Spleen (tissue), 11 donors: ENCODE measurements at regions not wholly inside any gene's neighbourhood (a gene's known extent, or its start where the extent isn't known, plus 50 kb on each side); places are given as distances from the start of the nearest gene placed in this dataset.
"Not testable (repeated sequence)": the region's sequence is repeated elsewhere in the genome, so short reads cannot be mapped to it uniquely, and the experiment has no call there.

ENCODE experiments used
- DNase-seq: peaks from one replicate; pipeline ENCODE4 v3.0.0-alpha.2; 2020
- H3K27ac ChIP-seq, 8 donors: fragments of 200-600 bp; sonication (generic) in 7 of 8; 1 replicate in 4 of 8; 2 replicates in 4 of 8; pipeline versions ENCODE4 v1.5.0 to v1.8.0; 2016 to 2021; ENCODE audit warnings: inconsistent platforms in 4 of 8, mild to moderate bottlenecking in 4 of 8, moderate library complexity in 1 of 8
- H3K27me3 ChIP-seq, 7 donors: fragments of 200-600 bp; sonication (generic) in 6 of 7; replicated peaks in 1 of 7; 1 replicate in 4 of 7; 2 replicates in 3 of 7; pipeline versions ENCODE4 v1.5.0 to v1.8.0; 2016 to 2021; ENCODE audit warnings: inconsistent platforms in 3 of 7, mild to moderate bottlenecking in 1 of 7
- H3K36me3 ChIP-seq, 6 donors: fragments of 200-600 bp; sonication (generic) in 5 of 6; 1 replicate in 4 of 6; 2 replicates in 2 of 6; pipeline versions ENCODE4 v1.5.0 to v1.8.0; 2016 to 2021; ENCODE audit warnings: inconsistent platforms in 2 of 6
- H3K4me1 ChIP-seq, 6 donors: fragments of 200-600 bp; sonication (generic) in 5 of 6; 1 replicate in 3 of 6; 2 replicates in 3 of 6; pipeline versions ENCODE4 v1.5.0 to v1.8.0; 2016 to 2021; ENCODE audit warnings: inconsistent platforms in 3 of 6
- H3K4me3 ChIP-seq, 8 donors: fragments of 200-600 bp; sonication (generic) in 7 of 8; 1 replicate in 4 of 8; 2 replicates in 4 of 8; pipeline versions ENCODE4 v1.5.0 to v1.8.0; 2016 to 2021; ENCODE audit warnings: inconsistent platforms in 4 of 8, mild to moderate bottlenecking in 4 of 8, moderate library complexity in 2 of 8
- H3K9me3 ChIP-seq, 8 donors: fragments of 200-600 bp; sonication (generic) in 7 of 8; 1 replicate in 4 of 8; 2 replicates in 4 of 8; pipeline versions ENCODE4 v1.5.0 to v1.8.0; 2016 to 2021; ENCODE audit warnings: inconsistent platforms in 4 of 8
- CTCF ChIP-seq, 11 experiments: fragments of 200-600 bp in 7 of 11; fragments of 450-650 bp in 4 of 11; sonication (generic) in 4 of 11; IDR thresholded peaks in 8 of 11; conservative IDR thresholded peaks in 3 of 11; 1 replicate in 7 of 11; 2 replicates in 4 of 11; pipeline versions ENCODE4 v1.4.0 to v1.8.0; 2016 to 2021; ENCODE audit warnings: antibody characterized with exemption in 11 of 11, inconsistent platforms in 4 of 11, mild to moderate bottlenecking in 1 of 11
- POLR2A ChIP-seq, 3 donors: fragments of 450-650 bp; IDR thresholded peaks; one replicate each; pipeline ENCODE4 v1.5.1; 2017; ENCODE audit warnings: antibody characterized with exemption in 3 of 3, mild to moderate bottlenecking in 1 of 3
- POLR2AphosphoS5 ChIP-seq, 3 donors: sonication (generic); formaldehyde crosslinking; IDR thresholded peaks; one replicate each; pipeline ENCODE4 v1.5.1; 2017; ENCODE audit warnings: antibody characterized with exemption in 3 of 3
- WGBS, 5 donors: extraction: QIAGEN DNeasy Blood & Tissue Kit in 3 of 5; methylation state at CpG; one replicate each; pipeline versions ENCODE4 v1.1.5 to v1.1.7; 2013 to 2018; 5-methylcytosine and 5-hydroxymethylcytosine counted together
- intact Hi-C: fragments of 100-400 bp; cut with DNase I; formaldehyde crosslinking; loops from one replicate; pipeline ENCODE4 v1.15.0; 2023; ENCODE audit warnings: low total_unique reads
- donor health status: healthy with polysubstance abuse.
- donor health status: DM: no; HTN: no; CAD: no; lungs with moderate emphysema.
- donor health status: DM: no; HTN: no; CAD: no.
- donor health status: Bipolar disorder and iron deficiency.
- donor health status: healthy.
- donor health status: DM: no; HTN: no; CAD: no.
- donor health status: DM: yes; HTN: yes; CAD: no.

DNA sequence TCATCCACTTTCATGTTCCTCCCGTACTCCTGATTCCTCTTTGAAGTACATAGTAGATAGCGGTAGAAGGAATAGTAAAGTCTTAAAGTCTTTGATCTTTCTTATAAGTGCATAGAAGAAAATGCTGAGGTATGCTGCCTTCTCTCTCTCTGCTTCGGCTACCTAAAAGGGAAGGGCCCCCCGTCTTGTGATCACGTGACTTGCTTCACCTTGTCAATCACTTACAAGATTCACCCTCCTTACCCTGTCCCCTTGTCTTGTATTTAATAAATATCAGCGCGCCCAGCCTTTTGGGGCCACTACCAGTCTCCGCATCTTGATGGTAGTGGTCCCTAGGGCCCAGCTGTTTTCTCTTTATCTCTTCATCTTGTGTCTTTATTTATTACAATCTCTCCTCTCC, 932.2 kb upstream of the FANCL start:
- H3K27me3 ChIP-seq, result no peaks in the 10 kb centered on the region
- TF ChIP-seq POLR2AphosphoS5 (IDR thresholded peaks at IDR 0.05) (no peak), CTCF (IDR thresholded peaks at IDR 0.05 in 8 of 11, conservative IDR thresholded peaks at IDR 0.05 in 3 of 11) (no peak), POLR2A (IDR thresholded peaks at IDR 0.05) (no peak)

GRCh38 chr2:59171019-59171418, 929.9 kb upstream of the FANCL start:
- Histone ChIP-seq H3K9me3 (no peaks in the 10 kb centered on the region), H3K27me3 (no peaks in the 10 kb centered on the region), H3K4me3 (no peak overlapping the region), H3K36me3 (no peaks in the 10 kb centered on the region), H3K27ac (no peak overlapping the region), H3K4me1 (no peaks in the 10 kb centered on the region)
- DNase-seq, result no peak
- intact Hi-C loops, result no loop called here
- TF ChIP-seq POLR2AphosphoS5 (IDR thresholded peaks at IDR 0.05) (no peak), CTCF (IDR thresholded peaks at IDR 0.05 in 8 of 11, conservative IDR thresholded peaks at IDR 0.05 in 3 of 11) (no peak), POLR2A (IDR thresholded peaks at IDR 0.05) (no peak)

More for the DNA sequence above, 932.2 kb upstream of the FANCL start:
- Histone ChIP-seq H3K4me1 (no peaks in the 10 kb centered on the region), H3K36me3 (no peaks in the 10 kb centered on the region), H3K27ac (no peak overlapping the region), H3K4me3 (no peak overlapping the region), H3K9me3 (no peaks in the 10 kb centered on the region)
- no peak for DNase-seq
- intact Hi-C loops, result no loop called here
- WGBS, 5 donors, result 92 to 98% (median 94%) methylated on average over 8 of the region's 8 CpGs

GRCh38 chr2:59168766-59169165, 927.6 kb upstream of the FANCL start:
- WGBS, 5 donors, result 84 to 94% (median 86%) methylated on average over 4 of the region's 4 CpGs
- intact Hi-C loops, result no loop called here
- TF ChIP-seq POLR2A (IDR thresholded peaks at IDR 0.05) (no peak), POLR2AphosphoS5 (IDR thresholded peaks at IDR 0.05) (no peak)

GRCh38 chr2:59167514-59167913, 926.4 kb upstream of the FANCL start:
- WGBS, 5 donors, result 83 to 90% (median 86%) methylated on average over 2 of the region's 2 CpGs
- no peak for DNase-seq
- no peaks in the 10 kb centered on the region for H3K36me3 ChIP-seq
- H3K4me3 ChIP-seq, result no peak overlapping the region
- TF ChIP-seq POLR2AphosphoS5 (IDR thresholded peaks at IDR 0.05) (no peak), CTCF (IDR thresholded peaks at IDR 0.05 in 8 of 11, conservative IDR thresholded peaks at IDR 0.05 in 3 of 11) (no peak), POLR2A (IDR thresholded peaks at IDR 0.05) (no peak)
- H3K4me1 ChIP-seq, result no peaks in the 10 kb centered on the region
- no peaks in the 10 kb centered on the region for H3K9me3 ChIP-seq
- no peak overlapping the region for H3K27ac ChIP-seq
- no peaks in the 10 kb centered on the region for H3K27me3 ChIP-seq
- intact Hi-C loops, result no loop called here

More at GRCh38 chr2:59168766-59169165, 927.6 kb upstream of the FANCL start:
- Histone ChIP-seq H3K4me1 (no peaks in the 10 kb centered on the region), H3K9me3 (no peaks in the 10 kb centered on the region), H3K27ac (no peak overlapping the region), H3K36me3 (no peaks in the 10 kb centered on the region), H3K4me3 (no peak overlapping the region), H3K27me3 (no peaks in the 10 kb centered on the region)
- DNase-seq, result no peak

DNA sequence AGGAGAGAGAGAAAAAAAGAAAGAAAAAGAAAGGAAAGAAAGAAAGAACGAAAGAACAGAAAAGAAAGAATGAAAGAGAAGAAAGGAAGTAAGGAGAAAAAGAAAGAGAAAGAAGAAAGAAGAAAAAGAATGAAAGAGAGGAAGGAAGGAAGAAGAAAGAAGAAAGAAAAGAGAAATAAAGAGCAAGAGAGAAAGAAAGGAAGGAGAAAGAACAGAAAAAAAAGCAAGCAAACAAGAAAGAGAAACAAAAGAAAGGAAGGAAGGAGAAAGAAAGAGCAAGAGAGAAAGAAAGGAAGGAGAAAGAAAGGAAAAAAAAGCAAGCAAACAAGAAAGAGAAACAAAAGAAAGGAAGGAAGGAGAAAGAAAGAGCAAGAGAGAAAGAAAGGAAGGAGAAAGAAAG, 916.8 kb upstream of the FANCL start:
- intact Hi-C loops, H3K27me3 ChIP-seq: not testable (repeated sequence)

More for the DNA sequence above, 916.8 kb upstream of the FANCL start:
- not testable (repeated sequence) for H3K4me1 ChIP-seq, DNase-seq, H3K9me3 ChIP-seq, H3K27ac ChIP-seq, H3K4me3 ChIP-seq, H3K36me3 ChIP-seq
- WGBS, 5 donors, result 68 to 83% (median 78%) methylated on average over 1 of the region's 1 CpG
